ENCODE measurements at regions not wholly inside any gene's neighbourhood (a gene's known extent, or its start where the extent isn't known, plus 50 kb on each side); places are given as distances from the start of the nearest gene placed in this dataset.
"Not testable (repeated sequence)": the region's sequence is repeated elsewhere in the genome, so short reads cannot be mapped to it uniquely, and the experiment has no call there.

DNA sequence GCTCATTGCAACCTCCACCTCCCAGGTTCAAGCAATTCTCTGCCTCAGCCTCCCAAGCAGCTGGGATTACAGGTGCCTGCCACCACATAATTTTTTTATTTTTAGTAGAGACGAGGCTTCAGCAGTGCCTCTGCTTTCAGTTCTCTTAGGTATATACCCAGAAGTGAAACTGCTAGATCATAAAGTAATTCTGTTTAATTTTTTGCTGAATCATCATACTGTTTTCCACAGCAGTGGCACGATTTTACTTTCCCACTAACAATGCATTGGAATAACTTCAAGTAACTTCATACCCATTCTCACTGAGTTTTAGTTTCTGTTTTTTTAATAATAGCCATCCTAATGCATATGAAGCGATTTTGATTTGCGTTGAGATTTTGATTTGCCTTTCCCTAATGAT is 148.0 kb upstream of the G2E3 start:
- H3K9me3 ChIP-seq = no peaks in the 10 kb centered on the region
- H3K27me3 ChIP-seq = no peaks in the 10 kb centered on the region
- no peak for TF ChIP-seq CTCF (IDR thresholded peaks at IDR 0.05)
- no peak overlapping the region for H3K27ac ChIP-seq
- no peaks in the 10 kb centered on the region for H3K36me3 ChIP-seq
- DNase-seq (ENCODE audit: low spot score) = no peak
- H3K4me1 ChIP-seq = no peaks in the 10 kb centered on the region
- H3K4me3 ChIP-seq = no peak overlapping the region

- not testable (repeated sequence) for H3K9me3 ChIP-seq; DNase-seq (ENCODE audit: low spot score); H3K4me3 ChIP-seq; H3K4me1 ChIP-seq; H3K27ac ChIP-seq; H3K36me3 ChIP-seq; H3K27me3 ChIP-seq
Observed at GRCh38 chr14:30413184-30413583, 145.8 kb upstream of the G2E3 start.

DNA sequence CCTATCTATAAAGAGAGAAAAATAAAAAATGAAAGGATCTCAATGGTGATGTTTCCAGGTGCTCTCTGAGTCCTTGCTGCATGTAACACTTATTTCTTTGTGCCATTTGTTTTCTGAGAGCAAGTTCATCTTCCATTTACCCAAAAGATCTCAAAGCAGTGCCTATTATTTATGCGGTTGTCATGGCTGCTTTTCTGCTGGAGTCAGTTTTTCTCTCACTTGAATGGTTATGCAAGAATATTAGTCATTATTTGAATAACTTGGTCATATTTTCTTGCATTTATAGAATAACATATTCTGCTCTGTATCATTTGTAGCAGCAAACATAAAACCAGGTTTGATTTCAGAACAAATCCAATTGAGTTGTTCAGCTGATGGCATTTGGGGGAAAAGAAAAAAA is 141.8 kb upstream of the G2E3 start:
- Histone ChIP-seq H3K4me3 (no peak overlapping the region), H3K36me3 (no peaks in the 10 kb centered on the region), H3K4me1 (no peaks in the 10 kb centered on the region), H3K27me3 (no peaks in the 10 kb centered on the region), H3K9me3 (no peaks in the 10 kb centered on the region), H3K27ac (no peak overlapping the region)
- no peak for TF ChIP-seq CTCF (IDR thresholded peaks at IDR 0.05)
- DNase-seq (ENCODE audit: low spot score) = no peak

GRCh38 chr14:30417999-30418398 is 141.0 kb upstream of the G2E3 start:
- Histone ChIP-seq H3K9me3 (no peaks in the 10 kb centered on the region), H3K36me3 (no peaks in the 10 kb centered on the region), H3K4me1 (no peaks in the 10 kb centered on the region), H3K27ac (no peak overlapping the region), H3K4me3 (no peak overlapping the region), H3K27me3 (no peaks in the 10 kb centered on the region)
- no peak for TF ChIP-seq CTCF (IDR thresholded peaks at IDR 0.05)
- no peak for DNase-seq (ENCODE audit: low spot score)

- Histone ChIP-seq H3K9me3 (no peaks in the 10 kb centered on the region), H3K27me3 (no peaks in the 10 kb centered on the region), H3K27ac (no peak overlapping the region), H3K36me3 (no peaks in the 10 kb centered on the region), H3K4me3 (no peak overlapping the region), H3K4me1 (no peaks in the 10 kb centered on the region)
- no peak for TF ChIP-seq CTCF (IDR thresholded peaks at IDR 0.05)
- DNase-seq (ENCODE audit: low spot score) = no peak
Observed at GRCh38 chr14:30419037-30419436, 139.9 kb upstream of the G2E3 start.

GRCh38 chr14:30420515-30420914 is 138.4 kb upstream of the G2E3 start:
- no peak for DNase-seq (ENCODE audit: low spot score)
- no peaks in the 10 kb centered on the region for H3K36me3 ChIP-seq
- no peaks in the 10 kb centered on the region for H3K4me1 ChIP-seq
- no peaks in the 10 kb centered on the region for H3K9me3 ChIP-seq
- no peaks in the 10 kb centered on the region for H3K27me3 ChIP-seq
- no peak overlapping the region for H3K27ac ChIP-seq
- no peak overlapping the region for H3K4me3 ChIP-seq
- TF ChIP-seq CTCF (IDR thresholded peaks at IDR 0.05) = no peak

Measured in right atrium auricular region (tissue), 2 donors.